ENCODE measurements at regions not wholly inside any gene's neighbourhood (a gene's known extent, or its start where the extent isn't known, plus 50 kb on each side); places are given as distances from the start of the nearest gene placed in this dataset.

DNA sequence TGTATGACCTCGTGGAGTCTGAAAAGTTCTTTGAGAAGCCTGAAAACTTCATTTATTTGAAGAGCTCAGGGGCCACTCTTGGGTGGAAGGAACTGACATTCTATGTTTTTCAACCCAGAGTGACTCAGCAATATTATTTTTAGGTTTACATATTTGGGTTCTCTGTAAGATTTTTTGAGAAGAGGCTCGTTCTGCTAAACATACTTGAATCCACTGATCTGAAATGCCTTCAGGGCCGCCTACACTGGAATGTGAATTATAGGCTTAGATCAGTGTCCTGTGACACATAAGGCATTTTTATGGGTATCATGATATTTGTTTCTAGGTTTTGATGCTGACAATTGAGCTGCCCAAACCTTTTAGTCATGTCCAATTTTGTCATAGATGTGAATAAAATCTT is 86.2 kb downstream of the PSAT1 start:
- peaks cover 0 to 17% (median 4%) of the 10 kb centered on the region in 4 donors for H3K4me1 ChIP-seq
- no peak overlapping the region for H3K4me3 ChIP-seq
- intact Hi-C loops (cut with DNase I; ENCODE audit: low total_unique reads): no loop called here
- no peaks in the 10 kb centered on the region for H3K36me3 ChIP-seq
- DNase-seq: no peak
- no peaks in the 10 kb centered on the region for H3K9me3 ChIP-seq
- no peak overlapping the region for H3K27ac ChIP-seq
- TF ChIP-seq, protein P1, sequence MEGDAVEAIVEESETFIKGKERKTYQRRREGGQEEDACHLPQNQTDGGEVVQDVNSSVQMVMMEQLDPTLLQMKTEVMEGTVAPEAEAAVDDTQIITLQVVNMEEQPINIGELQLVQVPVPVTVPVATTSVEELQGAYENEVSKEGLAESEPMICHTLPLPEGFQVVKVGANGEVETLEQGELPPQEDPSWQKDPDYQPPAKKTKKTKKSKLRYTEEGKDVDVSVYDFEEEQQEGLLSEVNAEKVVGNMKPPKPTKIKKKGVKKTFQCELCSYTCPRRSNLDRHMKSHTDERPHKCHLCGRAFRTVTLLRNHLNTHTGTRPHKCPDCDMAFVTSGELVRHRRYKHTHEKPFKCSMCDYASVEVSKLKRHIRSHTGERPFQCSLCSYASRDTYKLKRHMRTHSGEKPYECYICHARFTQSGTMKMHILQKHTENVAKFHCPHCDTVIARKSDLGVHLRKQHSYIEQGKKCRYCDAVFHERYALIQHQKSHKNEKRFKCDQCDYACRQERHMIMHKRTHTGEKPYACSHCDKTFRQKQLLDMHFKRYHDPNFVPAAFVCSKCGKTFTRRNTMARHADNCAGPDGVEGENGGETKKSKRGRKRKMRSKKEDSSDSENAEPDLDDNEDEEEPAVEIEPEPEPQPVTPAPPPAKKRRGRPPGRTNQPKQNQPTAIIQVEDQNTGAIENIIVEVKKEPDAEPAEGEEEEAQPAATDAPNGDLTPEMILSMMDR (IDR thresholded peaks at IDR 0.05): no peak
- H3K27me3 ChIP-seq: no peaks in the 10 kb centered on the region

DNA sequence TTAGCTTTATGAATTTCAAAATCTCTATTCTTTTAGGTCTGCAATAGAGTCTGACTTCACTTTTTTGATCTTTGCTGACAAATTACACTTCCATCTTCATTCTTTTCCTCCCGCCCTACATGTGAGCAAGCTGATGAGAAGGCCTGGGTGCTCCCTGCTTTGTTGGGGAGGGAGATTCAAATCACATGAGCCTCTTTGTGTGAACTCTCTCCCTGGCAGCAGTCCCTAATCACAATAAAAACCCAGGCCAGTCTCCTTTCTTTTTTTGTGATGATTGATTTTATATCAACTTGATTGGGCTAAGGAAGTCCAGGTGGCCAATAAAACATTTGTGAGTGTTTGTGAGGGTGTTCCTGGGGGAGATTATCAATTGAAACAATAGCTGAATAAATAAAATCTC is 89.4 kb downstream of the PSAT1 start:
- Histone ChIP-seq H3K27me3 (no peaks in the 10 kb centered on the region), H3K27ac (no peak overlapping the region), H3K4me1 (peaks cover 0 to 17% (median 4%) of the 10 kb centered on the region in 4 donors), H3K36me3 (no peaks in the 10 kb centered on the region), H3K9me3 (no peaks in the 10 kb centered on the region), H3K4me3 (no peak overlapping the region)
- DNase-seq: no peak
- TF ChIP-seq, protein P1 (IDR thresholded peaks at IDR 0.05): no peak
- intact Hi-C loops (cut with DNase I; ENCODE audit: low total_unique reads): no loop called here

DNA sequence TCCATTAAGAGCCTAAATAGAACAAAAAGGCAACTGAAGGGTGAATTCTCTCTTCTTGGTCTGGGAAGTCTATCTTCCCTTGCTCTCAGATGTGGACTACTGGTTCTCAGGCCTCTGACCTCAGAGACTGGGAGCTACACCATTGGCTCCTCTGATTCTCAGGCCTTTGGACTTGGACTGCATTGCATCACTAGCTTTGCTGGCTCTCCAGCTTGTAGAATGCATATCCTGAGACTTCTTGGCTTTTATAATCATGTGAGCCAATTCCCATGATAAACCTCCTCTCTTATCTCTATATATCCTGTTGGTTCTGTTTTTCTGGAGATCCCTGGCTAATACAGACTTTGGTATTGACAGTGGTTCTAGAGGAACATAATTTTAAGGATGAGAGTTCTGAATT is 89.8 kb downstream of the PSAT1 start:
- Histone ChIP-seq H3K4me3 (no peak overlapping the region), H3K36me3 (no peaks in the 10 kb centered on the region), H3K9me3 (no peaks in the 10 kb centered on the region), H3K4me1 (peaks cover 0 to 17% (median 4%) of the 10 kb centered on the region in 4 donors), H3K27me3 (no peaks in the 10 kb centered on the region), H3K27ac (no peak overlapping the region)
- TF ChIP-seq, protein P1 (IDR thresholded peaks at IDR 0.05): no peak
- intact Hi-C loops (cut with DNase I; ENCODE audit: low total_unique reads): no loop called here
- DNase-seq: no peak

DNA sequence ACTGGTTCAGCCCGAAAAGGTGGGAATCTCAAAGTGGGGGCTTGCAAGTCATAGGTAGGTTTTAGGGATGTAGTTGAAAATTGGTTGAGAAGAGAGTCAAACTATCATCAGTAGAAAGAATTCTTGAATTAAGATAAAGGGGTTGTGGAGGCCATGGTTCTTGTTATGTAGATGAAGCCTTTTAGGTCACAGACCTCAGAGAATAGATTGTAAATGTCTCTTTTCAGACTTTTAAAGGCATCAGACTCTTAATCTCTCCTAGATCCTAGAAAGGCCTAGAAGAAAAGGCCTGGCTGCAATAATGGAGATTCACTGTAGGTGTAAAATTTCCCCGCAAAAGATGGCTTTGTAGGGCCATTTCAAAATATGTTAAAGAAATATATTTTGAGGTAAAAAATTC is 96.4 kb downstream of the PSAT1 start:
- Histone ChIP-seq H3K4me3 (no peak overlapping the region), H3K4me1 (no peaks in the 10 kb centered on the region), H3K27ac (no peak overlapping the region), H3K36me3 (no peaks in the 10 kb centered on the region), H3K9me3 (peaks cover 0 to 9% (median 6%) of the 10 kb centered on the region in 3 donors), H3K27me3 (no peaks in the 10 kb centered on the region)
- intact Hi-C loops (cut with DNase I; ENCODE audit: low total_unique reads): no loop called here
- DNase-seq: no peak
- TF ChIP-seq, protein P1 (IDR thresholded peaks at IDR 0.05): no peak

DNA sequence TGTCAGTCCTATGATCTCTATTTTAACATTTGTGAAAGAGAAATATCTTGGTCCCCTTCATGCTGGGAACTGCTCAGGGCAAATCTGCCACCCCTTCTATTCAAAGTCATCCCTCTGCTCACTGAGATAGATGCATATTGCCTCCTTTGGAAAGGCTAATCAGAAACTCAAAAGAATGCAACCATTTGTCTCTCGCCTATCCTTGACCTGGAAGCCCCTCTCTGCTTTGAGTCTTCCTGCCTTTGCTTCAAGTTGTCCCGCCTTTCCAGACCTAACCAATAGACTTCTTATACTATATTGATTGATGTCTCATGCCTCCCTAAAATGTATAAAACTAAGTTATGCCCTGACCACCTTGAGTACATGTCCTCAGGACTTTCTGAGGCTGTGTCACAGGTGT is 97.0 kb downstream of the PSAT1 start:
- peaks cover 0 to 5% of the 10 kb centered on the region in 2 donors for H3K27me3 ChIP-seq
- no peak overlapping the region for H3K27ac ChIP-seq
- no peaks in the 10 kb centered on the region for H3K4me1 ChIP-seq
- TF ChIP-seq, protein P1 (IDR thresholded peaks at IDR 0.05): no peak
- H3K4me3 ChIP-seq: no peak overlapping the region
- peaks cover 0 to 9% (median 6%) of the 10 kb centered on the region in 3 donors for H3K9me3 ChIP-seq
- DNase-seq: no peak
- H3K36me3 ChIP-seq: no peaks in the 10 kb centered on the region
- intact Hi-C loops (cut with DNase I; ENCODE audit: low total_unique reads): no loop called here

DNA sequence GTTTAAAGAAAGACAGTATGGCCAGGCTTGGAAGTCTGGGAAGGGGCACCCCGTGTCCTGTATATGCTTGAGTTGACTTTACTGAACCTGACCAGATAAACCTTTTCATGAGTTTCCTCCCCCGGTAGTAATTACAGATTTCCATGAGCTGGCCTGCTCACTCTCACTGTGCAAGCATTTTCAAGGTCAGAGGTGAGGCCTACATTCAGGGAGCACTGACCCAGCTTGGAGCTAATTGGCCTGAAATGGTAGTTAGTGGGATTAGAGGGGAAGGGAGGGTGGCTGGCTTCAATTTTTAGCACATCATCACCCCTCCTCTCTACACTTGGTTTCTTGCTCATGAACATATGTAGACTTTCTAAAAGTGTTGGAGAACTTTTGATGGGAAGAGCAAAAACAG is 99.2 kb downstream of the PSAT1 start:
- Histone ChIP-seq H3K27me3 (peaks cover 0 to 5% of the 10 kb centered on the region in 2 donors), H3K36me3 (no peaks in the 10 kb centered on the region), H3K4me3 (no peak overlapping the region), H3K4me1 (no peaks in the 10 kb centered on the region), H3K27ac (no peak overlapping the region), H3K9me3 (peaks cover 0 to 9% (median 6%) of the 10 kb centered on the region in 3 donors)
- no peak for DNase-seq
- intact Hi-C loops (cut with DNase I; ENCODE audit: low total_unique reads): no loop called here
- TF ChIP-seq, protein P1 (IDR thresholded peaks at IDR 0.05): no peak
